ENCODE measurements at regions not wholly inside any gene's neighbourhood (a gene's known extent, or its start where the extent isn't known, plus 50 kb on each side); places are given as distances from the start of the nearest gene placed in this dataset.

GRCh38 chr6:141562186-141562811, 570.4 kb upstream of the GJE1 start:
- H3F3A ChIP-seq (ENCODE audit: insufficient read depth, low read length): no peaks in the 10 kb centered on the region
- H3K4me2 ChIP-seq (ENCODE audit: low read depth, low read length): peak overlapping the region; percentile 38
- DNase-seq: no peak
- no peaks in the 10 kb centered on the region for H3K79me2 ChIP-seq (ENCODE audit: low read length)
- no peak overlapping the region for H3K27ac ChIP-seq (ENCODE audit: low read length)
- H3K9me3 ChIP-seq (replicated peaks; ENCODE audit: insufficient read depth, low read length): no peaks in the 10 kb centered on the region
- no peaks in the 10 kb centered on the region for H4K20me1 ChIP-seq (ENCODE audit: insufficient read depth, low read length)
- H3K4me3 ChIP-seq (ENCODE audit: low read length): peak overlapping the region; percentile 24
- H3K9me2 ChIP-seq (replicated peaks; ENCODE audit: insufficient read depth, low read length): no peaks in the 10 kb centered on the region
- peak overlapping the region; percentile 11; the same call in 1 of the 2 replicates for H3K9ac ChIP-seq (ENCODE audit: low read length)
- H3K4me1 ChIP-seq (ENCODE audit: low read length): peaks cover 5% of the 10 kb centered on the region
- peak overlapping the region; percentile 37; the same call in 1 of the 2 replicates for H2AFZ ChIP-seq (ENCODE audit: low read length)
- no peaks in the 10 kb centered on the region for H3K36me3 ChIP-seq (replicated peaks; ENCODE audit: insufficient read depth, low read length)
- H3K27me3 ChIP-seq (replicated peaks; ENCODE audit: insufficient read depth, low read length): no peaks in the 10 kb centered on the region
- TF ChIP-seq EZH2 (optimal IDR thresholded peaks at IDR 0.05; ENCODE audit: low read depth, low read length) (no peak), EZH2phosphoT487 (IDR thresholded peaks at IDR 0.05; ENCODE audit: low read length) (no peak), CTCF (IDR thresholded peaks at IDR 0.05; ENCODE audit: low read length) (no peak)

- Histone ChIP-seq H3K4me2 (ENCODE audit: low read depth, low read length) (no peak overlapping the region), H3K27ac (ENCODE audit: low read length) (no peak overlapping the region), H3K9ac (ENCODE audit: low read length) (no peak overlapping the region), H3K4me3 (ENCODE audit: low read length) (no peak overlapping the region), H3K9me3 (replicated peaks; ENCODE audit: insufficient read depth, low read length) (no peaks in the 10 kb centered on the region), H2AFZ (ENCODE audit: low read length) (no peak overlapping the region), H3K9me2 (replicated peaks; ENCODE audit: insufficient read depth, low read length) (no peaks in the 10 kb centered on the region), H4K20me1 (ENCODE audit: insufficient read depth, low read length) (no peaks in the 10 kb centered on the region), H3K27me3 (replicated peaks; ENCODE audit: insufficient read depth, low read length) (no peaks in the 10 kb centered on the region), H3F3A (ENCODE audit: insufficient read depth, low read length) (no peaks in the 10 kb centered on the region), H3K79me2 (ENCODE audit: low read length) (no peaks in the 10 kb centered on the region), H3K36me3 (replicated peaks; ENCODE audit: insufficient read depth, low read length) (no peaks in the 10 kb centered on the region), H3K4me1 (ENCODE audit: low read length) (peaks cover 5% of the 10 kb centered on the region)
- TF ChIP-seq EZH2phosphoT487 (IDR thresholded peaks at IDR 0.05; ENCODE audit: low read length) (no peak), EZH2 (optimal IDR thresholded peaks at IDR 0.05; ENCODE audit: low read depth, low read length) (no peak), CTCF (IDR thresholded peaks at IDR 0.05; ENCODE audit: low read length) (no peak)
- no peak for DNase-seq
These were observed 571.6 kb upstream of the GJE1 start for GRCh38 chr6:141561154-141561553.

GRCh38 chr6:141552463-141552862, 580.3 kb upstream of the GJE1 start:
- Histone ChIP-seq H3K9me3 (replicated peaks; ENCODE audit: insufficient read depth, low read length) (no peaks in the 10 kb centered on the region), H3K27ac (ENCODE audit: low read length) (no peak overlapping the region), H3F3A (ENCODE audit: insufficient read depth, low read length) (no peaks in the 10 kb centered on the region), H4K20me1 (ENCODE audit: insufficient read depth, low read length) (no peaks in the 10 kb centered on the region), H3K9me2 (replicated peaks; ENCODE audit: insufficient read depth, low read length) (no peaks in the 10 kb centered on the region), H3K36me3 (replicated peaks; ENCODE audit: insufficient read depth, low read length) (no peaks in the 10 kb centered on the region), H3K4me1 (ENCODE audit: low read length) (peaks cover 10% of the 10 kb centered on the region; the same call in 1 of the 2 replicates), H2AFZ (ENCODE audit: low read length) (no peak overlapping the region), H3K4me2 (ENCODE audit: low read depth, low read length) (no peak overlapping the region), H3K79me2 (ENCODE audit: low read length) (no peaks in the 10 kb centered on the region), H3K9ac (ENCODE audit: low read length) (no peak overlapping the region), H3K27me3 (replicated peaks; ENCODE audit: insufficient read depth, low read length) (no peaks in the 10 kb centered on the region), H3K4me3 (ENCODE audit: low read length) (no peak overlapping the region)
- peak; percentile 46 for DNase-seq
- TF ChIP-seq EZH2phosphoT487 (IDR thresholded peaks at IDR 0.05; ENCODE audit: low read length): no peak
- TF ChIP-seq CTCF (IDR thresholded peaks at IDR 0.05; ENCODE audit: low read length): no peak
- no peak for TF ChIP-seq EZH2 (optimal IDR thresholded peaks at IDR 0.05; ENCODE audit: low read depth, low read length)
